ENCODE measurements at regions not wholly inside any gene's neighbourhood (a gene's known extent, or its start where the extent isn't known, plus 50 kb on each side); places are given as distances from the start of the nearest gene placed in this dataset.

GRCh38 chr6:91509711-91510110 lies 922.8 kb upstream of the MAP3K7 start:
- no peak for DNase-seq
- Histone ChIP-seq H3K27ac (no peak overlapping the region), H3K9me3 (no peaks in the 10 kb centered on the region), H3K4me3 (replicated peaks in 1 of 3) (no peak overlapping the region), H3K4me1 (peaks cover 0 to 5% of the 10 kb centered on the region in 2 donors), H3K36me3 (no peaks in the 10 kb centered on the region), H3K27me3 (no peaks in the 10 kb centered on the region)
- 84 to 88% methylated on average over 2 of the region's 2 CpGs for WGBS, 2 donors
- intact Hi-C loops (cut with DNase I) = no loop called here
- TF ChIP-seq CTCF (IDR thresholded peaks at IDR 0.05) (no peak), POLR2A (IDR thresholded peaks at IDR 0.05) (no peak)

DNA sequence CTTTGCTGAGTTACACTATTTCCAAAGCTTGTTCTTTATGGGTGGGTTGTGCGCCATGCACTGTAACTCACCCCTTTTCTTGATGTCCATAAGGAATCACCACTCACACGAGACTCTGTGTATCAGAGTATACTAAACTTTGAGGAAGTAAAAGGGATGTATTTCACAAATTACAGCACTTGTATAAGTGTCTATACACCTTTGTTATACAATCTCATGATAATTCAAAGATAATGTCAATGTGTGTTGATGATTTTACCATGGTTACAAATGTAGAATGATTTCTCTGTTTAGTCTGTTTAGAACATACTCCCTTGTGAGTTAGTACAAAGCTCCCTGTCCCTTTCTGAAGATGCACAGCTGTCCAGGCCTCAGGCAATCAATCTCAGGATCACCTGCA lies 922.2 kb upstream of the MAP3K7 start:
- no peak overlapping the region for H3K27ac ChIP-seq
- H3K4me1 ChIP-seq = peaks cover 0 to 5% of the 10 kb centered on the region in 2 donors
- no peaks in the 10 kb centered on the region for H3K36me3 ChIP-seq
- no peak for TF ChIP-seq POLR2A (IDR thresholded peaks at IDR 0.05)
- TF ChIP-seq CTCF (IDR thresholded peaks at IDR 0.05) = no peak
- no peak overlapping the region for H3K4me3 ChIP-seq (replicated peaks in 1 of 3)
- 87 to 100% methylated on average over 2 of the region's 2 CpGs for WGBS, 2 donors
- no peak for DNase-seq
- no peaks in the 10 kb centered on the region for H3K9me3 ChIP-seq
- no peaks in the 10 kb centered on the region for H3K27me3 ChIP-seq
- intact Hi-C loops (cut with DNase I) = no loop called here

DNA sequence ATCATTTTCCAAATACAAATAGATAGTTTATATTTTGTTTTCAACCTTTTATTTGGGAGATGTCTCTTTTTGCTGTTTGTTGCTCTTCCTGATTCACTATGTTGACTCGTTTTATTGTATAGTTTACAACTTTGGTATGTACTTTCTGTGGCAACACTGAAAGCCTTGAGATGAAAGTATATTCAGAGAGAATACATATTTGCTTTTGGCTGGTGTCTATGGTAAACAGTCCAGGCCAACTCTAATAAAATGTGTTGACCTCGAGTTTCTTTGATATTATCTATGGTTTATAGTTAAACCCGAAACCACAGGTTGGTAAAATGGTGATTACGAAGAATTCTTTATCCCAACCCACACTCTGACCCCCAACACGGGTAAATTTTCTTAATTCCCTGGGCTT lies 919.6 kb upstream of the MAP3K7 start:
- H3K27me3 ChIP-seq = no peaks in the 10 kb centered on the region
- TF ChIP-seq POLR2A (IDR thresholded peaks at IDR 0.05) (no peak), CTCF (IDR thresholded peaks at IDR 0.05) (no peak)
- H3K4me1 ChIP-seq = no peaks in the 10 kb centered on the region
- H3K9me3 ChIP-seq = no peaks in the 10 kb centered on the region
- no peak for DNase-seq
- no peak overlapping the region for H3K27ac ChIP-seq
- no peaks in the 10 kb centered on the region for H3K36me3 ChIP-seq
- no peak overlapping the region for H3K4me3 ChIP-seq (replicated peaks in 1 of 3)
- intact Hi-C loops (cut with DNase I) = no loop called here
- WGBS, 2 donors = 89 to 90% methylated on average over 5 of the region's 5 CpGs

DNA sequence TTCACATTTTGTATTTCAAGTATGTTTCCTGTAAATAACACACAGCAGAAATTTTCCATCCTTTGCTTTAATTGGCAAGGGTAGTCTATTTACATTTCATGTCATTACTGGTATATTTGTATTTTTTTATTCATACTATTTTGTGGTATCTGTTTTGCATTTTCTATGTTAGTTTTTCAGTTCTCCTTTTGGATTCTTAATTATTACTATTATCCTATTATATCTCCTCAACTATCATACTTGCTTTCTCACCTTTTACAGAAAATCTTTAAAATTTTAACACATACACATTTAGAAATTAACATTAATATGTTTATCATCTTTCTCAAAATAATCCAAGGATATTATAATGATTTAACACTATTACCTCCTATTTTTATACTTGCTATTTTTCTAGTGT lies 918.3 kb upstream of the MAP3K7 start:
- DNase-seq = no peak
- Histone ChIP-seq H3K4me3 (replicated peaks in 1 of 3) (no peak overlapping the region), H3K9me3 (no peaks in the 10 kb centered on the region), H3K4me1 (no peaks in the 10 kb centered on the region), H3K27ac (no peak overlapping the region), H3K36me3 (no peaks in the 10 kb centered on the region), H3K27me3 (no peaks in the 10 kb centered on the region)
- intact Hi-C loops (cut with DNase I) = no loop called here
- TF ChIP-seq POLR2A (IDR thresholded peaks at IDR 0.05) = no peak
- no peak for TF ChIP-seq CTCF (IDR thresholded peaks at IDR 0.05)

DNA sequence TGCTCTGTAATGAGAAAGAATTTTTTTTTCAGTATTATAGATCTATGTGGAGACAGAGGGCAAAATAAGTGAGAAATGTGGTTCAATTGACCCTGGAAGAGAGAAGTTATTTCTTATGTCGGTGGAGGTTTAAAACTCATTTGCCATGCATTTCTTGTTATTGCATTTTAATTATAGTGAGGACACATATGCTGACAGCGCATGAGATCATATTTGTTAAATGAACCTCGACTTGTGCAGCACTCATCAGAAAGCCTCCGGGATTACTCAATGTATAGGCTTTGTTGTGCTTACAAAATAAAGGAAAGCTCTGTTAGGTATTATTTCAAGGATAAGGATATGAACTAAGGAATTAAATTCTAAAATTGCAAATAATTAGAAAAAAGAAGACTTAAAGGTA lies 915.1 kb upstream of the MAP3K7 start:
- H3K27ac ChIP-seq = no peak overlapping the region
- TF ChIP-seq CTCF (IDR thresholded peaks at IDR 0.05) = no peak
- no peak for TF ChIP-seq POLR2A (IDR thresholded peaks at IDR 0.05)
- 87 to 88% methylated on average over 4 of the region's 4 CpGs for WGBS, 2 donors

More for the DNA sequence above, 915.1 kb upstream of the MAP3K7 start:
- Histone ChIP-seq H3K36me3 (no peaks in the 10 kb centered on the region), H3K4me3 (replicated peaks in 1 of 3) (no peak overlapping the region), H3K27me3 (no peaks in the 10 kb centered on the region), H3K4me1 (no peaks in the 10 kb centered on the region), H3K9me3 (no peaks in the 10 kb centered on the region)
- no peak for DNase-seq
- intact Hi-C loops (cut with DNase I) = no loop called here

Measured in thyroid gland (tissue), 4 donors.